K562 (cell line): ENCODE measurements at regions not wholly inside any gene's neighbourhood (a gene's known extent, or its start where the extent isn't known, plus 50 kb on each side); places are given as distances from the start of the nearest gene placed in this dataset.

Experiments
- ETV6 ChIP-seq, 3 experiments: fragments of 150-350 bp in 1 of 3; sonication (generic) in 1 of 3; formaldehyde crosslinking in 1 of 3; IDR thresholded peaks; 2 replicates each; pipeline versions ENCODE4 v1.6.1 to v1.8.0; 2014 to 2022; ENCODE audit warnings: borderline replicate concordance in 2 of 3, low read depth in 2 of 3, antibody characterized with exemption in 1 of 3, low read length in 1 of 3, mild to moderate bottlenecking in 1 of 3, missing genetic modification reagents in 1 of 3
- NR3C1 ChIP-seq: sonication (generic); formaldehyde crosslinking; IDR thresholded peaks from 2 replicates; pipeline ENCODE4 v1.8.1; 2022; ENCODE audit warnings: missing genetic modification reagents

- TF ChIP-seq NR3C1 = no peak
- TF ChIP-seq ETV6 (IDR thresholded peaks at IDR 0.05; ENCODE audit: borderline replicate concordance in 1 of 2, low read depth in 2 of 2, low read length in 1 of 2) = no peak
- no peak for TF ChIP-seq ETV6 (CRISPR knock-in tag; IDR thresholded peaks at IDR 0.05; ENCODE audit: borderline replicate concordance)
These were observed 150.0 kb downstream of the ADAMTS15 start for GRCh38 chr11:130598433-130598832.
